ENCODE measurements at regions not wholly inside any gene's neighbourhood (a gene's known extent, or its start where the extent isn't known, plus 50 kb on each side); places are given as distances from the start of the nearest gene placed in this dataset.
A peak's percentile ranks its signal among the peaks of the same experiment; 100 is the strongest.
"Not testable (repeated sequence)": the region's sequence is repeated elsewhere in the genome, so short reads cannot be mapped to it uniquely, and the experiment has no call there.

- ATAC-seq; H3K4me3 Mint-ChIP-seq; H3K27me3 Mint-ChIP-seq (ENCODE audit: low read depth); H3K9me3 Mint-ChIP-seq; H3K4me1 Mint-ChIP-seq (ENCODE audit: low read depth); H3K36me3 Mint-ChIP-seq (ENCODE audit: insufficient read depth); DNase-seq: not testable (repeated sequence)
Measured at GRCh38 chr22:15919120-15919519, 229.3 kb downstream of the POTEH start.

DNA sequence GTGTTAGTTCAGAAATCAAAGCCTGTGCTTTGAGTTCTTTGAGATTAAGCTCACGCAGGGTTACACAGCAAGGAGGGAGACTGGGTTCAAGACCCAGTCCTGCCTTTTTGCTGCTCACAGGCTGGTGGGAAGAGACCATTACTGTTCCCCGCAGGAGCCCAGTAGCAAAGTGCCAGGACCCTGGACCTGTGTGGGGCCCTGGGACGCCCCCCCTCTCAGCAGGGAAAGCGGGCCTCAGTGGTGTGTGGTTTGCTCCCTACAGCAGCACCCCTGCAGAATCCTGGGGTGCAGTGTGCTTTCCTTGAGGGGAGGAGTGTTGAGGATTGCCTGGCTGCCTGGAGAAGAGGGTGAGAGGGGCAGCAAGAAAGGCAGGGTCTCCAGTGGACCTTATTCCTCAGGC lies 231.1 kb downstream of the POTEH start:
- not testable (repeated sequence) for ATAC-seq; H3K9me3 Mint-ChIP-seq; H3K27me3 Mint-ChIP-seq (ENCODE audit: low read depth); H3K36me3 Mint-ChIP-seq (ENCODE audit: insufficient read depth); H3K4me1 Mint-ChIP-seq (ENCODE audit: low read depth); H3K4me3 Mint-ChIP-seq; DNase-seq

DNA sequence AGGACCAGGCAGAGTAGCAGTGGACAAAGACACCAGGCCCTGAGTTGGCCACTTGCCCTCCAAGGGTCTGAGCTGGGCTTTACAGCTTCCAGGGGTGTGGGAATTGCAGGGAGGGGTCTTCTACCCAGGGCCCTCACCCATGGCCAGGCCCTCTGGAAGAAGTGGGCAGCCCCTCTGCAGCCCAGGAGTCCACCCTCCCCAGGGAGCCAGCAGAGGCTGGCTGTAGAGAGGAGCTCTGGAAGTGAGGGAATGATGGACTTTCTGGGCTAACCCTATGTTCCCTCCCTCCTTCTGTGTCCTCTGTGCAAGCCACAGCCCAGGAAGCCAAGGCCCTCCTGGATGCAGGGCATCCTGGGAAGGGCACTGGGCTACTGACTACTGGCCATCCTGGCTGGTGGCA lies 232.3 kb downstream of the POTEH start:
- ATAC-seq, result peak in 1 of 2 donors; percentile 16
- not testable (repeated sequence) for H3K4me3 Mint-ChIP-seq; DNase-seq; H3K9me3 Mint-ChIP-seq; H3K36me3 Mint-ChIP-seq (ENCODE audit: insufficient read depth); H3K4me1 Mint-ChIP-seq (ENCODE audit: low read depth); H3K27me3 Mint-ChIP-seq (ENCODE audit: low read depth)

DNA sequence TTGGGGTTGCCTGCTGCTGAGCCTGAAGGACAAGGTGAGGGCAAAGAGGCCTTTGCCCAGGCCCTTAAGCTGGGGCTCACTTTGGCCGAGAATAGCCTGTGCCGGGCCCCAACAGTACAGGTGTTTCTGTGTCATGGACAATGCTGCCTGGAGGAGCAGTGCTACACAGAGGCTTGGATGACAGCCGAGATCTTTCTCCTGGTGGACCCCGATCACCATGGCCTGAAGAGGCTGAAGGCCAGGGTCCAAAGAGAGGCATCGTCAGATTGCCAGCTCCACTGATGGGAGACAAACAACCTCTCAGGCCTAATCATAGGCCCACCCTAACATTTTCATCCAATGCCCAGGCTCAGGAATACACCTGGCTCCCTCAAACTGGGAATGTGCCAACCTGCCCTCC lies 232.8 kb downstream of the POTEH start:
- DNase-seq; H3K4me1 Mint-ChIP-seq (ENCODE audit: low read depth); H3K27me3 Mint-ChIP-seq (ENCODE audit: low read depth); H3K9me3 Mint-ChIP-seq; H3K4me3 Mint-ChIP-seq; H3K36me3 Mint-ChIP-seq (ENCODE audit: insufficient read depth): not testable (repeated sequence)
- ATAC-seq, result peak in 1 of 2 donors; percentile 13

DNA sequence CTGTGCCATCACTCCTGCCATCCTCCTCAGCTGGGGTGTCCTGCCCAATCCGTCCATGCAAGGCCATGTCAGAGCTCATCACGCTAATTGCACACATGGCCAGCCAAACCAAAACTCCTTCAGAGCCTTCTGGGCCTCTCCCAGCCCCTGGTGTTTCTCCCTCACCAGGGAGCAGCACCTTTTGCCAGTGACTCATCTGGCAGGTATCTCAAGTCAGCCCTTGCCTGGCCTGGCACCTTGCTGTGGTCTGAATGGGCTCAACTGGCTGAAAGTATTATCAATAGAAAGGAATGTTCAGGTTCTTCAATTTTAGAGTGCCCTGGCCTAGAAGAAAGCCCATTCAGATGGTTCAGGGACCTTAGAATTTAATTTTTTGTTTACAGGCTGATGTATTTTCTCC lies 235.0 kb downstream of the POTEH start:
- not testable (repeated sequence) for H3K9me3 Mint-ChIP-seq; DNase-seq; H3K36me3 Mint-ChIP-seq (ENCODE audit: insufficient read depth); H3K4me3 Mint-ChIP-seq; H3K27me3 Mint-ChIP-seq (ENCODE audit: low read depth); H3K4me1 Mint-ChIP-seq (ENCODE audit: low read depth); ATAC-seq

- H3K4me1 Mint-ChIP-seq (ENCODE audit: low read depth); H3K9me3 Mint-ChIP-seq; ATAC-seq; H3K27me3 Mint-ChIP-seq (ENCODE audit: low read depth); H3K36me3 Mint-ChIP-seq (ENCODE audit: insufficient read depth); H3K4me3 Mint-ChIP-seq; DNase-seq: not testable (repeated sequence)
Measured at GRCh38 chr22:15927172-15927571, 237.3 kb downstream of the POTEH start.

Data from activated T-cell treated with anti-CD3 and anti-CD28 coated beads, Interleukin-2, amount 50 U/mL, for 4 hours (primary cell).